ENCODE measurements at regions not wholly inside any gene's neighbourhood (a gene's known extent, or its start where the extent isn't known, plus 50 kb on each side); places are given as distances from the start of the nearest gene placed in this dataset.

- H3K36me3 ChIP-seq (ENCODE audit: insufficient read depth, low read length): no peaks in the 10 kb centered on the region
- no peaks in the 10 kb centered on the region for H3K4me1 ChIP-seq (ENCODE audit: insufficient read depth, low read length, severe bottlenecking)
- no peak overlapping the region for H3K9ac ChIP-seq (ENCODE audit: low read length)
- H3K79me2 ChIP-seq (ENCODE audit: insufficient read depth, low read length): no peaks in the 10 kb centered on the region
- no peaks in the 10 kb centered on the region for H3K9me3 ChIP-seq (ENCODE audit: low read length)
- H3K27me3 ChIP-seq (ENCODE audit: insufficient read depth, low read length): no peaks in the 10 kb centered on the region
- no peaks in the 10 kb centered on the region for H3F3A ChIP-seq (ENCODE audit: insufficient read depth, low read length)
- H3K4me3 ChIP-seq (ENCODE audit: low read depth, low read length, poor library complexity, severe bottlenecking): no peak overlapping the region
- TF ChIP-seq CTCF (IDR thresholded peaks at IDR 0.05; ENCODE audit: low read length): no peak
- no peak for TF ChIP-seq EZH2 (IDR thresholded peaks at IDR 0.05; ENCODE audit: borderline replicate concordance, low read length)
- no peaks in the 10 kb centered on the region for H4K20me1 ChIP-seq (ENCODE audit: insufficient read depth, low read length)
- H3K27ac ChIP-seq (ENCODE audit: low read depth, low read length, poor library complexity, severe bottlenecking): no peak overlapping the region
- no peak overlapping the region for H2AFZ ChIP-seq (ENCODE audit: low read length)
- no peaks in the 10 kb centered on the region for H3K9me2 ChIP-seq (ENCODE audit: low read depth, low read length)
- no peak overlapping the region for H3K4me2 ChIP-seq (ENCODE audit: low read length)
Measured at GRCh38 chr5:38612851-38613250, 56.4 kb upstream of the LIFR start.

GRCh38 chr5:38613490-38613889, 57.0 kb upstream of the LIFR start:
- Histone ChIP-seq H3F3A (ENCODE audit: insufficient read depth, low read length) (no peaks in the 10 kb centered on the region), H3K36me3 (ENCODE audit: insufficient read depth, low read length) (no peaks in the 10 kb centered on the region), H3K27me3 (ENCODE audit: insufficient read depth, low read length) (no peaks in the 10 kb centered on the region), H3K27ac (ENCODE audit: low read depth, low read length, poor library complexity, severe bottlenecking) (no peak overlapping the region), H3K79me2 (ENCODE audit: insufficient read depth, low read length) (no peaks in the 10 kb centered on the region), H4K20me1 (ENCODE audit: insufficient read depth, low read length) (no peaks in the 10 kb centered on the region), H3K4me2 (ENCODE audit: low read length) (no peak overlapping the region), H3K9me3 (ENCODE audit: low read length) (no peaks in the 10 kb centered on the region), H3K4me1 (ENCODE audit: insufficient read depth, low read length, severe bottlenecking) (no peaks in the 10 kb centered on the region), H2AFZ (ENCODE audit: low read length) (no peak overlapping the region), H3K9me2 (ENCODE audit: low read depth, low read length) (no peaks in the 10 kb centered on the region), H3K9ac (ENCODE audit: low read length) (no peak overlapping the region), H3K4me3 (ENCODE audit: low read depth, low read length, poor library complexity, severe bottlenecking) (no peak overlapping the region)
- no peak for TF ChIP-seq EZH2 (IDR thresholded peaks at IDR 0.05; ENCODE audit: borderline replicate concordance, low read length)
- TF ChIP-seq CTCF (IDR thresholded peaks at IDR 0.05; ENCODE audit: low read length): no peak

- H3K4me3 ChIP-seq (ENCODE audit: low read depth, low read length, poor library complexity, severe bottlenecking): no peak overlapping the region
Measured at GRCh38 chr5:38613992-38614836, 57.8 kb upstream of the LIFR start.

More at GRCh38 chr5:38613992-38614836, 57.8 kb upstream of the LIFR start:
- Histone ChIP-seq H3K27me3 (ENCODE audit: insufficient read depth, low read length) (no peaks in the 10 kb centered on the region), H3K9ac (ENCODE audit: low read length) (no peak overlapping the region), H4K20me1 (ENCODE audit: insufficient read depth, low read length) (no peaks in the 10 kb centered on the region), H3K4me2 (ENCODE audit: low read length) (no peak overlapping the region), H3F3A (ENCODE audit: insufficient read depth, low read length) (no peaks in the 10 kb centered on the region), H3K27ac (ENCODE audit: low read depth, low read length, poor library complexity, severe bottlenecking) (no peak overlapping the region), H3K79me2 (ENCODE audit: insufficient read depth, low read length) (no peaks in the 10 kb centered on the region), H2AFZ (ENCODE audit: low read length) (no peak overlapping the region), H3K9me3 (ENCODE audit: low read length) (peaks cover 4% of the 10 kb centered on the region; the same call in 1 of the 2 replicates), H3K4me1 (ENCODE audit: insufficient read depth, low read length, severe bottlenecking) (no peaks in the 10 kb centered on the region), H3K36me3 (ENCODE audit: insufficient read depth, low read length) (no peaks in the 10 kb centered on the region), H3K9me2 (ENCODE audit: low read depth, low read length) (no peaks in the 10 kb centered on the region)
- TF ChIP-seq CTCF (IDR thresholded peaks at IDR 0.05; ENCODE audit: low read length) (no peak), EZH2 (IDR thresholded peaks at IDR 0.05; ENCODE audit: borderline replicate concordance, low read length) (no peak)

All from OCI-LY1 (cell line).